HepG2 (cell line): ENCODE measurements at regions not wholly inside any gene's neighbourhood (a gene's known extent, or its start where the extent isn't known, plus 50 kb on each side); places are given as distances from the start of the nearest gene placed in this dataset.

Source experiments
- CBFB ChIP-seq: sonication (generic); formaldehyde crosslinking; IDR thresholded peaks from 2 replicates; pipeline ENCODE4 v1.4.0; 2020; ENCODE audit warnings: missing genetic modification reagents
- FOXK2 ChIP-seq: fragments of 450-650 bp; IDR thresholded peaks from 2 replicates; pipeline ENCODE4 v1.6.1; 2016
- MAZ ChIP-seq, 2 experiments: sonication (generic) in 1 of 2; formaldehyde crosslinking in 1 of 2; IDR thresholded peaks; 2 replicates each; pipeline versions ENCODE4 v1.5.0 to v1.6.1; 2012 to 2020; ENCODE audit warnings: low read depth in 2 of 2, mild to moderate bottlenecking in 2 of 2, borderline replicate concordance in 1 of 2, improper control_type of control experiment in 1 of 2, low read length in 1 of 2, missing genetic modification reagents in 1 of 2, moderate library complexity in 1 of 2
- POGZ ChIP-seq: sonication (generic); formaldehyde crosslinking; IDR thresholded peaks from 2 replicates; pipeline ENCODE4 v1.4.0; 2020; ENCODE audit warnings: mild to moderate bottlenecking, missing genetic modification reagents
- TF ChIP-seq, protein P1 (sequence below): sonication (generic); formaldehyde crosslinking; IDR thresholded peaks from 2 replicates; pipeline ENCODE4 v1.5.0; 2020; ENCODE audit warnings: mild to moderate bottlenecking, missing genetic modification reagents, moderate library complexity
- TF ChIP-seq, protein P2 (sequence below): sonication (generic); formaldehyde crosslinking; IDR thresholded peaks from 2 replicates; pipeline ENCODE4 v1.4.0; 2020; ENCODE audit warnings: missing genetic modification reagents

DNA sequence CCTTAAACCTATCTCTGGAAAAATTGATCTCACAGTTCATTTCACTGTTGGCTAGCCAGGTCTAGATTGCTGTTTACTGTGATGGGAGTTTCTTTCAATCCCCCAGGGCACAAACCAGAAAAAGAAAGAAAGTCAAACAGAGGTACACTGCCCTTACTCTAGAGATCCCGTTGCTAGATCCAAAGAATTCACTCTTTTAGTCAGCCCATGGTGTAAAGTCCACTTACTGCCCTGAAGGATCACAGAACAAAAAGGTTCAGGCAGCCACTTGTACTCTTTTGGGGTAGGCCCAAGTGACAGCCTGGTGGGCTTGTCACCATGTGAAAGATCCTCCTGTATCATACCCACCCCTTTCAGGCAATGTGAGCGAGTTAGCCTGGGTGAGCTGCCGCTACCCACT is 162.6 kb upstream of the CCDC179 start:
- TF ChIP-seq POGZ (CRISPR knock-in tag) = no peak
- TF ChIP-seq, protein P1, sequence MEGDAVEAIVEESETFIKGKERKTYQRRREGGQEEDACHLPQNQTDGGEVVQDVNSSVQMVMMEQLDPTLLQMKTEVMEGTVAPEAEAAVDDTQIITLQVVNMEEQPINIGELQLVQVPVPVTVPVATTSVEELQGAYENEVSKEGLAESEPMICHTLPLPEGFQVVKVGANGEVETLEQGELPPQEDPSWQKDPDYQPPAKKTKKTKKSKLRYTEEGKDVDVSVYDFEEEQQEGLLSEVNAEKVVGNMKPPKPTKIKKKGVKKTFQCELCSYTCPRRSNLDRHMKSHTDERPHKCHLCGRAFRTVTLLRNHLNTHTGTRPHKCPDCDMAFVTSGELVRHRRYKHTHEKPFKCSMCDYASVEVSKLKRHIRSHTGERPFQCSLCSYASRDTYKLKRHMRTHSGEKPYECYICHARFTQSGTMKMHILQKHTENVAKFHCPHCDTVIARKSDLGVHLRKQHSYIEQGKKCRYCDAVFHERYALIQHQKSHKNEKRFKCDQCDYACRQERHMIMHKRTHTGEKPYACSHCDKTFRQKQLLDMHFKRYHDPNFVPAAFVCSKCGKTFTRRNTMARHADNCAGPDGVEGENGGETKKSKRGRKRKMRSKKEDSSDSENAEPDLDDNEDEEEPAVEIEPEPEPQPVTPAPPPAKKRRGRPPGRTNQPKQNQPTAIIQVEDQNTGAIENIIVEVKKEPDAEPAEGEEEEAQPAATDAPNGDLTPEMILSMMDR (CRISPR knock-in tag) = no peak
- TF ChIP-seq MAZ (IDR thresholded peaks at IDR 0.05; ENCODE audit: borderline replicate concordance, low read depth, low read length) = no peak
- no peak for TF ChIP-seq MAZ (CRISPR knock-in tag; IDR thresholded peaks at IDR 0.05; ENCODE audit: low read depth)
- no peak for TF ChIP-seq CBFB
- TF ChIP-seq, protein P2, sequence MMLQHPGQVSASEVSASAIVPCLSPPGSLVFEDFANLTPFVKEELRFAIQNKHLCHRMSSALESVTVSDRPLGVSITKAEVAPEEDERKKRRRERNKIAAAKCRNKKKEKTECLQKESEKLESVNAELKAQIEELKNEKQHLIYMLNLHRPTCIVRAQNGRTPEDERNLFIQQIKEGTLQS (CRISPR knock-in tag) = no peak
- no peak for TF ChIP-seq FOXK2
